Mesendoderm (in vitro differentiated cells): ENCODE measurements at regions not wholly inside any gene's neighbourhood (a gene's known extent, or its start where the extent isn't known, plus 50 kb on each side); places are given as distances from the start of the nearest gene placed in this dataset.

Experiments
- DNase-seq: peaks from one replicate; pipeline ENCODE4 v3.0.0; 2013
- H2AK5ac ChIP-seq: 2 replicates; pipeline ENCODE4 v1.6.1; 2013; ENCODE audit warnings: low read length, inconsistent platforms
- H2BK120ac ChIP-seq: 2 replicates; pipeline ENCODE4 v1.6.1; 2013; ENCODE audit warnings: low read depth, mild to moderate bottlenecking, low read length, moderate library complexity, mixed read lengths
- H2BK15ac ChIP-seq: replicated peaks from 2 replicates; pipeline ENCODE4 v1.6.1; 2013; ENCODE audit warnings: low read depth, mild to moderate bottlenecking, moderate library complexity
- H2BK5ac ChIP-seq: 2 replicates; pipeline ENCODE4 v1.6.1; 2013; ENCODE audit warnings: low read length, inconsistent platforms
- H3K18ac ChIP-seq: 2 replicates; pipeline ENCODE4 v1.6.1; 2013; ENCODE audit warnings: mild to moderate bottlenecking, low read length, mixed read lengths
- H3K23ac ChIP-seq: one replicate; pipeline ENCODE4 v1.6.1; 2013; ENCODE audit warnings: low read length
- H3K27ac ChIP-seq: 2 replicates; pipeline ENCODE4 v1.5.1; 2013; ENCODE audit warnings: low read depth, mild to moderate bottlenecking, inconsistent platforms, low read length, moderate library complexity
- H3K27me3 ChIP-seq: 2 replicates; pipeline ENCODE4 v1.6.1; 2013; ENCODE audit warnings: low read length, control low read depth, mild to moderate bottlenecking, inconsistent platforms; ENCODE audit not compliant: insufficient read depth, poor library complexity
- H3K36me3 ChIP-seq: 2 replicates; pipeline ENCODE4 v1.6.1; 2013; ENCODE audit warnings: low read length, inconsistent platforms; ENCODE audit not compliant: control insufficient read depth, insufficient read depth
- H3K4ac ChIP-seq: one replicate; pipeline ENCODE4 v1.6.1; 2013; ENCODE audit warnings: low read depth, mild to moderate bottlenecking, low read length, moderate library complexity
- H3K4me1 ChIP-seq: 2 replicates; pipeline ENCODE4 v1.6.1; 2013; ENCODE audit warnings: low read depth, low read length, inconsistent platforms; ENCODE audit not compliant: control insufficient read depth
- H3K4me2 ChIP-seq: 2 replicates; pipeline ENCODE4 v1.6.1; 2013; ENCODE audit warnings: low read length
- H3K4me3 ChIP-seq: 2 replicates; pipeline ENCODE4 v1.5.1; 2013; ENCODE audit warnings: mild to moderate bottlenecking, low read length
- H3K56ac ChIP-seq: one replicate; pipeline ENCODE4 v1.6.1; 2013; ENCODE audit warnings: low read length
- H3K79me1 ChIP-seq: 2 replicates; pipeline ENCODE4 v1.6.1; 2013; ENCODE audit warnings: low read length, inconsistent platforms
- H3K79me2 ChIP-seq: 2 replicates; pipeline ENCODE4 v1.6.1; 2013; ENCODE audit warnings: mild to moderate bottlenecking, low read length; ENCODE audit not compliant: control insufficient read depth, insufficient read depth
- H3K9ac ChIP-seq: 2 replicates; pipeline ENCODE4 v1.6.1; 2013; ENCODE audit warnings: low read length, inconsistent platforms
- H4K5ac ChIP-seq: one replicate; pipeline ENCODE4 v1.6.1; 2013; ENCODE audit warnings: low read length
- H4K8ac ChIP-seq: one replicate; pipeline ENCODE4 v1.6.1; 2013; ENCODE audit warnings: low read depth, mild to moderate bottlenecking, control low read depth, low read length, moderate library complexity
- WGBS: extraction: QIAGEN DNeasy Blood & Tissue Kit; methylation state at CpG from one replicate; pipeline ENCODE4 v1.1.7; 2013; ENCODE audit warnings: low lambda C conversion rate, missing lambda C conversion rate; ENCODE audit not compliant: insufficient coverage; ENCODE audit errors: extremely low coverage; 5-methylcytosine and 5-hydroxymethylcytosine counted together

- WGBS, result no CpG with 5 or more reads among the region's 3 CpGs
- no peak overlapping the region for H2BK15ac ChIP-seq
- H3K27me3 ChIP-seq, result no peaks in the 10 kb centered on the region
- no peak for DNase-seq
- no peak overlapping the region for H3K9ac ChIP-seq
- H2AK5ac ChIP-seq, result no peak overlapping the region
- H3K79me2 ChIP-seq, result no peaks in the 10 kb centered on the region
- H4K8ac ChIP-seq, result no peak overlapping the region
- H3K36me3 ChIP-seq, result no peaks in the 10 kb centered on the region
- no peak overlapping the region for H4K5ac ChIP-seq
- no peak overlapping the region for H3K4me2 ChIP-seq
- H3K27ac ChIP-seq, result no peak overlapping the region
- no peak overlapping the region for H3K23ac ChIP-seq
- H3K56ac ChIP-seq, result no peak overlapping the region
- no peak overlapping the region for H3K4ac ChIP-seq
- no peaks in the 10 kb centered on the region for H3K79me1 ChIP-seq
- H3K4me1 ChIP-seq, result no peaks in the 10 kb centered on the region
- no peak overlapping the region for H3K4me3 ChIP-seq
- no peak overlapping the region for H3K18ac ChIP-seq
- no peak overlapping the region for H2BK5ac ChIP-seq
- H2BK120ac ChIP-seq, result no peak overlapping the region
Observed at GRCh38 chr10:128868481-128868880, 598.6 kb upstream of the MGMT start.

GRCh38 chr10:128869101-128869749, 597.8 kb upstream of the MGMT start:
- H4K5ac ChIP-seq, result no peak overlapping the region
- no peak overlapping the region for H2BK120ac ChIP-seq
- DNase-seq, result no peak
- no peak overlapping the region for H3K56ac ChIP-seq
- no peaks in the 10 kb centered on the region for H3K79me2 ChIP-seq
- no peak overlapping the region for H3K4me3 ChIP-seq
- H3K4me2 ChIP-seq, result no peak overlapping the region
- no peak overlapping the region for H3K27ac ChIP-seq
- no peaks in the 10 kb centered on the region for H3K79me1 ChIP-seq
- no peaks in the 10 kb centered on the region for H3K27me3 ChIP-seq
- H2BK5ac ChIP-seq, result no peak overlapping the region
- no peak overlapping the region for H3K18ac ChIP-seq
- H4K8ac ChIP-seq, result no peak overlapping the region
- H3K4me1 ChIP-seq, result no peaks in the 10 kb centered on the region
- no peak overlapping the region for H2BK15ac ChIP-seq
- no peak overlapping the region for H3K23ac ChIP-seq
- no peaks in the 10 kb centered on the region for H3K36me3 ChIP-seq
- WGBS, result no CpG with 5 or more reads among the region's 15 CpGs
- no peak overlapping the region for H3K9ac ChIP-seq
- H3K4ac ChIP-seq, result no peak overlapping the region
- H2AK5ac ChIP-seq, result no peak overlapping the region

DNA sequence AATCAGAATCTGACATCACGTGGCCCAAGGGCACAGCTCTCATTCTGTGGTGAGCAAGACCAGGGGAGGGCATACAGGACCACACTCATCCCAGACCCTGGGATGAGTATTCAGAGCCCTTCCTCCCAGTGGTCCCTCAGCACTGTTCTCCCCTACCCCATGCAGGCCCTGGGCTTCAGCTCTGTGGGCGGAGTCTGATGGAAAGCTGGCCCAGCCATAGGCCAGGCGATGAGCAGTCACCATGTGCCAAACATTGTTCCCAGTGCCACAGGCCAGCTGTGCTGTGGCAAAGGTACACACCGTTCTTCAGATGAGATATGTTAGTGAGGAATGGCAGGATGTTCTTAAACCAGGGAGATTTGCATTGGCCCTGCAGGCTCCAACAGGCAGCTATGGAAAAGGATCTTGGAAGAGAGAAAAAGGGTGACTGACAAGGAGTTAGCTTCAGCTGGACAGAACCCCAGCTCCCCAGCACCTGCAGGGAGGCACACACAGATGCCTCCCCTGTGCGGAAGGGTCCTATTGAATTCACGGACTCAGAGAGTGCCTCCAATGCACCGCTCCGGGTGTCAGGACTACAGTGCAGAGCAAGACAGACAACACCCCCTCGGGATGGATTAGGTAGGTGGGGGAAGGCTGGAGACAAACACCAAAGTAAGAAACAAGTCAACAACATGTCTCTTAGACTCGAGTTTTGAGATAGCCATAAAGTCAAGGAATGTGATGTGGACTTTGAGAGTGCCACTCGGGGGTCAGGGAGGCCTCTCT, 596.0 kb upstream of the MGMT start:
- no peak overlapping the region for H3K4me2 ChIP-seq
- no peak overlapping the region for H4K5ac ChIP-seq
- no peak overlapping the region for H3K18ac ChIP-seq
- no peak overlapping the region for H4K8ac ChIP-seq
- no peaks in the 10 kb centered on the region for H3K79me1 ChIP-seq
- H3K79me2 ChIP-seq, result no peaks in the 10 kb centered on the region
- H3K4me3 ChIP-seq, result no peak overlapping the region
- H3K23ac ChIP-seq, result no peak overlapping the region
- no peaks in the 10 kb centered on the region for H3K27me3 ChIP-seq
- H3K4me1 ChIP-seq, result no peaks in the 10 kb centered on the region
- no peak overlapping the region for H3K56ac ChIP-seq
- no peak overlapping the region for H2BK5ac ChIP-seq
- no peak overlapping the region for H2AK5ac ChIP-seq
- no peak overlapping the region for H2BK15ac ChIP-seq
- no peak overlapping the region for H3K27ac ChIP-seq
- no peak overlapping the region for H3K4ac ChIP-seq
- no peaks in the 10 kb centered on the region for H3K36me3 ChIP-seq
- no peak overlapping the region for H2BK120ac ChIP-seq
- H3K9ac ChIP-seq, result no peak overlapping the region
- WGBS, result no CpG with 5 or more reads among the region's 11 CpGs
- DNase-seq, result no peak

- H2BK120ac ChIP-seq, result no peak overlapping the region
- no peak for DNase-seq
- no peak overlapping the region for H3K9ac ChIP-seq
- no peak overlapping the region for H3K4ac ChIP-seq
- no peak overlapping the region for H3K4me3 ChIP-seq
- no CpG with 5 or more reads among the region's 14 CpGs for WGBS
- no peak overlapping the region for H4K5ac ChIP-seq
- no peak overlapping the region for H3K56ac ChIP-seq
- H3K4me1 ChIP-seq, result no peaks in the 10 kb centered on the region
- no peaks in the 10 kb centered on the region for H3K27me3 ChIP-seq
- H3K23ac ChIP-seq, result no peak overlapping the region
- H3K4me2 ChIP-seq, result no peak overlapping the region
- no peak overlapping the region for H4K8ac ChIP-seq
- H3K27ac ChIP-seq, result no peak overlapping the region
- no peaks in the 10 kb centered on the region for H3K79me1 ChIP-seq
- H2BK15ac ChIP-seq, result no peak overlapping the region
- no peaks in the 10 kb centered on the region for H3K79me2 ChIP-seq
- H2AK5ac ChIP-seq, result no peak overlapping the region
- H3K36me3 ChIP-seq, result no peaks in the 10 kb centered on the region
- H2BK5ac ChIP-seq, result no peak overlapping the region
- H3K18ac ChIP-seq, result no peak overlapping the region
Observed at GRCh38 chr10:128871671-128872231, 595.3 kb upstream of the MGMT start.

GRCh38 chr10:128873411-128874054, 593.5 kb upstream of the MGMT start:
- H3K27me3 ChIP-seq, result no peaks in the 10 kb centered on the region
- no peak overlapping the region for H4K5ac ChIP-seq
- H3K4ac ChIP-seq, result no peak overlapping the region
- WGBS, result no CpG with 5 or more reads among the region's 6 CpGs
- no peaks in the 10 kb centered on the region for H3K79me2 ChIP-seq
- H3K18ac ChIP-seq, result no peak overlapping the region
- no peak overlapping the region for H3K4me2 ChIP-seq
- H2BK120ac ChIP-seq, result no peak overlapping the region
- no peak for DNase-seq
- no peak overlapping the region for H3K27ac ChIP-seq
- H3K9ac ChIP-seq, result no peak overlapping the region
- H3K4me1 ChIP-seq, result no peaks in the 10 kb centered on the region
- H3K56ac ChIP-seq, result no peak overlapping the region
- no peak overlapping the region for H3K23ac ChIP-seq
- H3K79me1 ChIP-seq, result no peaks in the 10 kb centered on the region
- H2AK5ac ChIP-seq, result no peak overlapping the region
- H2BK15ac ChIP-seq, result no peak overlapping the region
- H2BK5ac ChIP-seq, result no peak overlapping the region
- H3K36me3 ChIP-seq, result no peaks in the 10 kb centered on the region
- no peak overlapping the region for H4K8ac ChIP-seq
- no peak overlapping the region for H3K4me3 ChIP-seq
